SK-N-SH (cell line): ENCODE measurements at regions not wholly inside any gene's neighbourhood (a gene's known extent, or its start where the extent isn't known, plus 50 kb on each side); places are given as distances from the start of the nearest gene placed in this dataset.

ENCODE experiments used
- CTCF ChIP-seq: fragments of 200-600 bp; sonication (generic); IDR thresholded peaks from 2 replicates; pipeline ENCODE4 v1.6.1; 2017; ENCODE audit warnings: antibody characterized with exemption, mild to moderate bottlenecking, moderate library complexity
- EP300 ChIP-seq, 2 experiments: IDR thresholded peaks; 2 replicates each; pipeline versions ENCODE4 v1.4.0 to v1.6.1; 2012; ENCODE audit warnings: borderline replicate concordance in 1 of 2, low read depth in 1 of 2, low read length in 1 of 2
- FOSL2 ChIP-seq: IDR thresholded peaks from 2 replicates; pipeline ENCODE4 v1.4.0; 2012; ENCODE audit warnings: low read depth, mild to moderate bottlenecking, moderate library complexity, borderline replicate concordance
- IRF3 ChIP-seq: fragments of 150-350 bp; IDR thresholded peaks from 2 replicates; pipeline ENCODE4 v1.6.1; 2016; ENCODE audit warnings: mild to moderate bottlenecking, low read depth, low read length
- NFIC ChIP-seq: IDR thresholded peaks from 2 replicates; pipeline ENCODE4 v1.4.0; 2012; ENCODE audit warnings: borderline replicate concordance
- REST ChIP-seq: IDR thresholded peaks from 2 replicates; pipeline ENCODE4 v1.6.1; 2012; ENCODE audit warnings: mild to moderate bottlenecking, low read depth, low read length, moderate library complexity
- SMC3 ChIP-seq: IDR thresholded peaks from 2 replicates; pipeline ENCODE4 v1.6.1; 2012; ENCODE audit warnings: low read depth, low read length, improper control_type of control experiment
- TCF12 ChIP-seq: IDR thresholded peaks from 2 replicates; pipeline ENCODE4 v1.4.0; 2012
- TEAD4 ChIP-seq: IDR thresholded peaks from 2 replicates; pipeline ENCODE4 v1.4.0; 2012; ENCODE audit warnings: mild to moderate bottlenecking, borderline replicate concordance; ENCODE audit not compliant: insufficient read depth

GRCh38 chr5:166370928-166371690 is 1920.3 kb upstream of the WWC1 start:
- TF ChIP-seq CTCF = no peak
- TF ChIP-seq IRF3 = no peak
- no peak for TF ChIP-seq TEAD4
- no peak for TF ChIP-seq EP300 (IDR thresholded peaks at IDR 0.05; ENCODE audit: borderline replicate concordance in 1 of 2, low read depth in 1 of 2, low read length in 1 of 2)
- TF ChIP-seq REST = no peak
- no peak for TF ChIP-seq TCF12
- no peak for TF ChIP-seq FOSL2
- TF ChIP-seq SMC3 = no peak
- no peak for TF ChIP-seq NFIC
